ENCODE measurements at regions not wholly inside any gene's neighbourhood (a gene's known extent, or its start where the extent isn't known, plus 50 kb on each side); places are given as distances from the start of the nearest gene placed in this dataset.

GRCh38 chr6:140572129-140572528, 1197.7 kb upstream of the CITED2 start:
- no peak for TF ChIP-seq POLR2A (IDR thresholded peaks at IDR 0.05)
- TF ChIP-seq, protein P1, sequence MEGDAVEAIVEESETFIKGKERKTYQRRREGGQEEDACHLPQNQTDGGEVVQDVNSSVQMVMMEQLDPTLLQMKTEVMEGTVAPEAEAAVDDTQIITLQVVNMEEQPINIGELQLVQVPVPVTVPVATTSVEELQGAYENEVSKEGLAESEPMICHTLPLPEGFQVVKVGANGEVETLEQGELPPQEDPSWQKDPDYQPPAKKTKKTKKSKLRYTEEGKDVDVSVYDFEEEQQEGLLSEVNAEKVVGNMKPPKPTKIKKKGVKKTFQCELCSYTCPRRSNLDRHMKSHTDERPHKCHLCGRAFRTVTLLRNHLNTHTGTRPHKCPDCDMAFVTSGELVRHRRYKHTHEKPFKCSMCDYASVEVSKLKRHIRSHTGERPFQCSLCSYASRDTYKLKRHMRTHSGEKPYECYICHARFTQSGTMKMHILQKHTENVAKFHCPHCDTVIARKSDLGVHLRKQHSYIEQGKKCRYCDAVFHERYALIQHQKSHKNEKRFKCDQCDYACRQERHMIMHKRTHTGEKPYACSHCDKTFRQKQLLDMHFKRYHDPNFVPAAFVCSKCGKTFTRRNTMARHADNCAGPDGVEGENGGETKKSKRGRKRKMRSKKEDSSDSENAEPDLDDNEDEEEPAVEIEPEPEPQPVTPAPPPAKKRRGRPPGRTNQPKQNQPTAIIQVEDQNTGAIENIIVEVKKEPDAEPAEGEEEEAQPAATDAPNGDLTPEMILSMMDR (IDR thresholded peaks at IDR 0.05) = no peak
- Histone ChIP-seq H3K27me3 (no peaks in the 10 kb centered on the region), H3K36me3 (no peaks in the 10 kb centered on the region), H3K9me3 (no peaks in the 10 kb centered on the region), H3K27ac (peak overlapping the region in 2 of 12 donors; percentile 3 to 27), H3K4me1 (peaks cover 0 to 19% (median 8%) of the 10 kb centered on the region in 12 donors), H3K4me3 (no peak overlapping the region)
- intact Hi-C loops (cut with DNase I) = no loop called here
- ATAC-seq (peak in 2 of 4 donors; percentile 39 to 65), DNase-seq (no peak)
- 33 to 39% (median 36%) methylated on average over 3 of the region's 3 CpGs for WGBS, 4 donors

GRCh38 chr6:140571145-140571544, 1196.7 kb upstream of the CITED2 start:
- no peak overlapping the region for H3K4me3 ChIP-seq
- ATAC-seq = no peak
- DNase-seq = no peak
- H3K27me3 ChIP-seq = no peaks in the 10 kb centered on the region
- no peak for TF ChIP-seq POLR2A (IDR thresholded peaks at IDR 0.05)
- H3K4me1 ChIP-seq = peaks cover 0 to 29% (median 18%) of the 10 kb centered on the region in 12 donors
- H3K9me3 ChIP-seq = no peaks in the 10 kb centered on the region
- H3K36me3 ChIP-seq = no peaks in the 10 kb centered on the region
- intact Hi-C loops (cut with DNase I) = no loop called here
- no peak overlapping the region for H3K27ac ChIP-seq

DNA sequence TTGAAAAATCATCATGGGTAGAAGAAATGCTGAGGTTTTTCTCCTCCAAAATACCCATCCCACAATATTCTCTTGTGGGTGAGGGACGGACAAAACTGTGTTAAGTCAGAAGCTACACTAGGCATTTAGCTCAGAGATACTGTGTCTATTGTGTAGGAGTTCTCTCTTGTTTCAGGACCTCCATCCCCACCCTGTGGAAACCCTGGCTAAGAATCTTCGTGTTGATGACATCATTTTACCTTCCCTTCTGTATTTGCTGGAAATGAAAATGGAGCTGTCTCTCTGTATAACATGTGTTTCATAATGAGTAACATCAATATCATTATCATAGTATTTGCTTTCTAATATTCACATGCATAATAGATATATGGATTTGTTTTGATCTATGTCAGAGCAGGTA, 1193.0 kb upstream of the CITED2 start:
- no peaks in the 10 kb centered on the region for H3K36me3 ChIP-seq
- H3K9me3 ChIP-seq = no peaks in the 10 kb centered on the region
- DNase-seq (no peak), ATAC-seq (peak in 1 of 4 donors; percentile 30)
- 57 to 79% (median 72%) methylated on average over 2 of the region's 2 CpGs for WGBS, 4 donors
- no peaks in the 10 kb centered on the region for H3K27me3 ChIP-seq
- TF ChIP-seq POLR2A (IDR thresholded peaks at IDR 0.05) = no peak
- TF ChIP-seq, protein P1 (IDR thresholded peaks at IDR 0.05) = no peak
- peak overlapping the region in 4 of 12 donors; percentile 15 to 61 (median 42) for H3K27ac ChIP-seq
- peaks cover 0 to 30% (median 19%) of the 10 kb centered on the region in 12 donors for H3K4me1 ChIP-seq
- no peak overlapping the region for H3K4me3 ChIP-seq
- intact Hi-C loops (cut with DNase I) = no loop called here

- intact Hi-C loops (cut with DNase I) = no loop called here
- Histone ChIP-seq H3K27me3 (no peaks in the 10 kb centered on the region), H3K36me3 (no peaks in the 10 kb centered on the region), H3K4me3 (no peak overlapping the region), H3K4me1 (peaks cover 0 to 23% (median 15%) of the 10 kb centered on the region in 12 donors), H3K27ac (peak overlapping the region in 10 of 12 donors; percentile 8 to 61 (median 31)), H3K9me3 (no peaks in the 10 kb centered on the region)
- no peak for TF ChIP-seq POLR2A (IDR thresholded peaks at IDR 0.05)
- TF ChIP-seq, protein P1 (IDR thresholded peaks at IDR 0.05) = no peak
- DNase-seq (no peak), ATAC-seq (peak; percentile 69 to 90 (median 82))
- 51 to 63% (median 57%) methylated on average over 1 of the region's 1 CpG for WGBS, 4 donors
These were observed 1192.4 kb upstream of the CITED2 start for GRCh38 chr6:140566781-140567277.

DNA sequence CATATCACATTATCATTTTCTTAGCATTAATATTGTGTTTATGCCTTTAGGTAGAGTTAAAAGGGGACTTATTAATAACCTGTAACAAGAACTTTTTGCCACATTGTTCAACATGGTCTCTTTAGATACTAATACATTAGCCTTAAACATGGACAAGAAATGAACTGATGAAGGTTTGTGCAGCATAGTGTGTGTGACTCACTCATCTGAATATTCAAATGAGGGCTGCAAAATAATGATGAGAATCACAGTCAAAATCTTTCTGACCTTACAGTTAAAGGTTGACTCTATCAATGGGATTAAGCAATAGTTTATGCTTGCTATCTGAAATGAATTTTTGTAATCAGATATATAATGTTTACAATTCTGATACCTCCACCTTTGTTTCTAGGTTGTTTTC, 1189.3 kb upstream of the CITED2 start:
- TF ChIP-seq, protein P1 (IDR thresholded peaks at IDR 0.05) = no peak
- TF ChIP-seq POLR2A (IDR thresholded peaks at IDR 0.05) = no peak

More for the DNA sequence above, 1189.3 kb upstream of the CITED2 start:
- Histone ChIP-seq H3K27ac (no peak overlapping the region), H3K36me3 (no peaks in the 10 kb centered on the region), H3K4me1 (peaks cover 0 to 19% (median 14%) of the 10 kb centered on the region in 12 donors), H3K4me3 (no peak overlapping the region), H3K27me3 (no peaks in the 10 kb centered on the region), H3K9me3 (no peaks in the 10 kb centered on the region)
- DNase-seq = no peak
- intact Hi-C loops (cut with DNase I) = no loop called here
- ATAC-seq = no peak

All from heart left ventricle (tissue), 16 donors.